GM10248 (cell line): ENCODE measurements at regions not wholly inside any gene's neighbourhood (a gene's known extent, or its start where the extent isn't known, plus 50 kb on each side); places are given as distances from the start of the nearest gene placed in this dataset.

Experiments
- CTCF ChIA-PET: fragments of 300-600 bp; sonication (Branson Sonifier 250); formaldehyde crosslinking; extraction: SDS; loops from one replicate; lab custom pipeline; 2021; ENCODE audit warnings: antibody characterized with exemption; lab: Yijun Ruan, JAX
- POLR2A ChIA-PET: fragments of 350-650 bp; sonication (Branson Sonifier 250); formaldehyde crosslinking; extraction: SDS; loops from one replicate; lab custom pipeline; 2020; ENCODE audit warnings: antibody characterized with exemption; lab: Yijun Ruan, JAX
- DNase-seq: peaks from one replicate; pipeline ENCODE4 v3.0.0; 2012; ENCODE audit errors: extremely low spot score
- CTCF ChIP-seq: IDR thresholded peaks from 2 replicates; pipeline ENCODE4 v1.5.1; 2012; ENCODE audit warnings: mild to moderate bottlenecking, low read depth; ENCODE audit errors: extremely low read depth, missing control alignments, control extremely low read depth

GRCh38 chr5:44225231-44226160 lies 163.7 kb downstream of the FGF10 start:
- ChIA-PET CTCF (interaction anchor here (1.2 kb wide), 1 partner anchor 22 kb away, joined by 3 read pairs; no protein-coding TSS in a partner anchor), POLR2A (no interaction called here)
- no peak for DNase-seq
- TF ChIP-seq CTCF = no peak

- no peak for TF ChIP-seq CTCF
- POLR2A ChIA-PET = no interaction called here
- CTCF ChIA-PET = no interaction called here
- DNase-seq = no peak
Measured at GRCh38 chr5:44199408-44199807, 189.8 kb downstream of the FGF10 start.

- ChIA-PET POLR2A (no interaction called here), CTCF (interaction anchor here (0.8 kb wide), 1 partner anchor 40 kb away, joined by 3 read pairs; no protein-coding TSS in a partner anchor)
- no peak for DNase-seq
- TF ChIP-seq CTCF = no peak
Measured at GRCh38 chr5:44189255-44189654, 200.0 kb downstream of the FGF10 start.

GRCh38 chr5:44187973-44188372 lies 201.2 kb downstream of the FGF10 start:
- DNase-seq = no peak
- POLR2A ChIA-PET = no interaction called here
- CTCF ChIA-PET = no interaction called here
- no peak for TF ChIP-seq CTCF

- ChIA-PET POLR2A (no interaction called here), CTCF (no interaction called here)
- no peak for TF ChIP-seq CTCF
- DNase-seq = no peak
Measured at GRCh38 chr5:44183753-44184152, 205.5 kb downstream of the FGF10 start.

- CTCF ChIA-PET = no interaction called here
- no peak for TF ChIP-seq CTCF
- POLR2A ChIA-PET = no interaction called here
- no peak for DNase-seq
Measured at GRCh38 chr5:44183312-44183711, 205.9 kb downstream of the FGF10 start.
